WERI-Rb-1 (cell line): ENCODE measurements at regions not wholly inside any gene's neighbourhood (a gene's known extent, or its start where the extent isn't known, plus 50 kb on each side); places are given as distances from the start of the nearest gene placed in this dataset.

Experiments used
- DNase-seq: peaks from one replicate; pipeline ENCODE4 v3.0.0-alpha.2; 2020
- H3K27ac ChIP-seq: fragments of 250-450 bp; sonication (Bioruptor Pico); 2 replicates; pipeline ENCODE4 v1.5.1; 2020; ENCODE audit warnings: mild to moderate bottlenecking, moderate library complexity
- H3K27me3 ChIP-seq: fragments of 250-450 bp; sonication (Bioruptor Pico); 2 replicates; pipeline ENCODE4 v1.5.1; 2021; ENCODE audit warnings: mild to moderate bottlenecking, low read depth, moderate library complexity; ENCODE audit not compliant: insufficient read depth, severe bottlenecking
- H3K36me3 ChIP-seq: fragments of 250-450 bp; sonication (Bioruptor Pico); 2 replicates; pipeline ENCODE4 v1.5.1; 2020; ENCODE audit warnings: mild to moderate bottlenecking, moderate library complexity
- H3K4me3 ChIP-seq: 2 replicates; pipeline ENCODE4 v1.5.1; 2011; ENCODE audit warnings: low read depth, mild to moderate bottlenecking, control low read depth, low read length
- H3K9me3 ChIP-seq: fragments of 250-450 bp; sonication (Bioruptor Pico); 2 replicates; pipeline ENCODE4 v1.5.1; 2021; ENCODE audit warnings: mild to moderate bottlenecking, moderate library complexity; ENCODE audit not compliant: severe bottlenecking
- CTCF ChIP-seq: IDR thresholded peaks from 2 replicates; pipeline ENCODE4 v1.5.1; 2011; ENCODE audit warnings: low read depth, mild to moderate bottlenecking, control low read depth, inconsistent platforms, low read length

DNA sequence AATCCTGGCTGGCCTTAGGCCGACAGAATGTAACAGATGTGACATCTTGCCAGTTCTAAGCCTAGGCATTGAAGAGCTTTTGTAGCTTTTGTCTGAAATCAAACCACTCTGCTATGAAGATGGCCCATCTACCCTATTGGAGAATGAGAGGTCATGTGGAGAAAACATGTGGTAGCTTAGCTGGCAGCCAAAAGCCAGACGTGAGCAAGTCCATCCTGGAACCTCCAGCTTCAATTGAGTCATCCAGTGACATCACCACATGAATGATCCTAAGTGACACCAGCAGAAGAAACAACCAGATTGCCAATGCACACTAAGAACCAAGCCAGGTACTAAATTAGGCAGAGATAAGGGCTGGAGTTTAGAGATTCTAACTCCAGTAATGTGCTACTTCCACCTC, 154.8 kb upstream of the ZFP42 start:
- Histone ChIP-seq H3K9me3 (no peaks in the 10 kb centered on the region), H3K27ac (no peak overlapping the region), H3K36me3 (no peaks in the 10 kb centered on the region), H3K27me3 (peaks cover 29% of the 10 kb centered on the region), H3K4me3 (no peak overlapping the region)
- no peak for DNase-seq
- no peak for TF ChIP-seq CTCF

DNA sequence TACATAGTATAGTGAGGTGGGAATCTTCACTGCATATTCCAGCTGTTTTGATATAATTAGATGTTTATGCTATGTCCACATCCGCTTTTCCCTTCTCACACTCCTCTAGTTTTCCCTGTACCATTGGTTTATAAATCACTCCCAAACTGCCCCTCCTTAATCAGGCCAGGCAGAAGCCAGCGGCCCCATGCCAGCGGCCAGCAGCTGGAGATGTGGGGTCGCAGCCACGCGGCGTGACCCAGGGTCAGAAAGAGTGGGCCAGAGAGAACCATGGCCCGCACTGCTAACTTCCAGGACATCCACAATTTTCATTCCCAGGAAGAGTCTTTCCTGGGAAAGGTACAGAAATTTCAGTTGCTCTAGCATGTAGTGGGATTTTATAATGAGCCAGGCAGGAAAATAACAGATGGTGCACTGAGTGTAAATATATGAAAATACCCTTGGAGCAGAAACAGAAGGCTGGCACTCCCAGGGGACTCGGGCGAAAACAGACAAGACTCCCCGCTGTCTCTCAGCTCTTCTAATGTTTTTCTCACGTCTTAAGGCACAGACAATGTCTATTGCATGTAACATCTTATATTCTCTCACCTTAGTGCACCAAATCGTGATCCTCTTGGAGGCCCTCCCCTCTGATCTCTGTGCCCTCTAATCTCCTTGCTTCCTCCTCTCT, 145.9 kb upstream of the ZFP42 start:
- Histone ChIP-seq H3K4me3 (no peak overlapping the region), H3K27me3 (peaks cover 51% of the 10 kb centered on the region), H3K9me3 (no peaks in the 10 kb centered on the region), H3K27ac (no peak overlapping the region), H3K36me3 (no peaks in the 10 kb centered on the region)
- no peak for TF ChIP-seq CTCF
- DNase-seq, result no peak

DNA sequence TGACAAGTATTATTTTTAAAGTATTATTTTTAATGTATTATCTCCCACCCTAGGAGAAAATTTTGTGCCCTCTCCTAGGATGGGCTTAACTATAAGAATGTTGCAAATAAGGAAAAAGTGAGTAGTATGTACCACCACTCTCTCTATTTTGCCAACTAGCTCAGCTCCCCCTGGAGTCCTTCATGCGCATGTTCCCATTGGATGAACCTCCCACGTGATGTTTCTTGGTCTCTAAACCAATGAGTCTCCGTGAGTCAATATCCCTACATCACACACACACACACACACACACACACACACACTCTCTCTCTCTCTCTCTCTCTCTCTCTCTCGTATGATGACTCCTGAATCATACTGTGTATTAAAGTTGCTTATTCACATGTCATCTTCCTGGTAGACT, 129.7 kb upstream of the ZFP42 start:
- Histone ChIP-seq H3K4me3 (no peak overlapping the region), H3K27ac (no peak overlapping the region), H3K9me3 (no peaks in the 10 kb centered on the region), H3K36me3 (no peaks in the 10 kb centered on the region), H3K27me3 (peaks cover 63% of the 10 kb centered on the region)
- TF ChIP-seq CTCF, result no peak
- no peak for DNase-seq

GRCh38 chr4:187883049-187883448, 112.5 kb upstream of the ZFP42 start:
- no peaks in the 10 kb centered on the region for H3K36me3 ChIP-seq
- H3K4me3 ChIP-seq, result no peak overlapping the region
- H3K27ac ChIP-seq, result no peak overlapping the region
- DNase-seq, result no peak
- H3K27me3 ChIP-seq, result peaks cover 84% of the 10 kb centered on the region
- peaks cover 4% of the 10 kb centered on the region for H3K9me3 ChIP-seq
- no peak for TF ChIP-seq CTCF

DNA sequence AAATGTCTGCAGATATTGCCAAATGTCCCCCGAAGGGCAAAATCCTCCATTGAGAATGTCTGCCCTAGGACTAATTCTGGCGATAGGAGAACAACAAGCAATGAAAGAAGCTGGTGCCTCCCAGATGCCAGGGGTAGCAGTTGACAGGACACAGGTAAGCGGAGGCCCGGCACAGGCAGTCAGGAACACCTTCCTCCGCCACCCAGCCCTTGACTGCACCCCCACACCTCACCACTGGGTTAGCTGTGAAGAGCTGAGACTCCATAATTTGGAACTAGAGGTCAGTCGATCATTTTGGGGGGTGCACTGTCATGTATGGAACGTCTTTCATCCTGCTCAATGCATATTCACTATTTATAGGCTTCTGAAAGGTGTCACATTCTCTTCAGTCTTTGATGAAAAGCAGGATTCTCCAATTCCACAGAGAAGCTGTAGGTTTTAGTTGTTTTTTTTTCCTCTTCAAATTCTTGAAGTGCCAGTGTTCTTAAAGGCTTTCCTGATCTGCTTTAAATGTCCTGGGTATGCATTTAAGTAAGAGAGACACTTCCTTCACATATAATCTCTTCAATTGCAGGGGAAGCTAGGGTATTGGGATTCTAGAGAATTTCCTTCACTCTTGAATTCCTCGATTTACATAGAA, 111.6 kb upstream of the ZFP42 start:
- H3K27ac ChIP-seq, result no peak overlapping the region
- DNase-seq, result no peak
- no peak overlapping the region for H3K4me3 ChIP-seq
- peaks cover 80% of the 10 kb centered on the region for H3K27me3 ChIP-seq
- H3K36me3 ChIP-seq, result no peaks in the 10 kb centered on the region
- H3K9me3 ChIP-seq, result no peaks in the 10 kb centered on the region
- TF ChIP-seq CTCF, result no peak

DNA sequence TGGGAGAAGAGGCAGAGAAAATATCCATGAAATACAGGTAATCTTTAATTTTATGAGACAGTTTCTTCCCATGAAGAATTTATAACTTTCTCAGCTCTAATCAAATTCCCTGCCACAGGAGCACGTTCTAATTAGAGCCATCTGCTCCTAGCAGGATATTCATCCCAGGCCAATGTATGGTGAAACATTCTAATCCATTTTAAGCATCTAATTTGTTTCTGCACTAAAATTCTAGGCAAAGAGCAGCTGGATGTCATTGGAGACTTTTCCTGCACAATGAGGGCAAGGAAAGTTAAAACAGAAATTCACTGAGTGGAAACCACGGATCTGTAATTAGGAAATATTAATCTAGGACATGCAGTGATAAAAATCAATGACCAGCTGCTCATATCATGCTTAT, 107.7 kb upstream of the ZFP42 start:
- Histone ChIP-seq H3K36me3 (no peaks in the 10 kb centered on the region), H3K9me3 (no peaks in the 10 kb centered on the region), H3K27me3 (peaks cover 72% of the 10 kb centered on the region), H3K27ac (no peak overlapping the region), H3K4me3 (no peak overlapping the region)
- no peak for TF ChIP-seq CTCF
- DNase-seq, result no peak
